K562 (cell line): ENCODE measurements at regions not wholly inside any gene's neighbourhood (a gene's known extent, or its start where the extent isn't known, plus 50 kb on each side); places are given as distances from the start of the nearest gene placed in this dataset.

Experiments
- ATAC-seq: fragments of 200-7000 bp; cut with Tn5 transposase; 3 replicates; pipeline ENCODE4 v1.9.1; 2020; ENCODE audit warnings: moderate library complexity
- BruUV-seq: library from RNA; stranded (reverse); fragments of 400-500 nt; replicated peaks from 2 replicates; lab custom pipeline; 2021; lab: Mats Ljungman, UMichigan
- CTCF ChIA-PET: fragments of 300-600 bp; formaldehyde crosslinking; extraction: SDS; loops from one replicate; lab custom pipeline; 2021; ENCODE audit warnings: low intra/inter-chr PET ratio; lab: Yijun Ruan, JAX
- POLR2A ChIA-PET: fragments of 300-600, 350-650 bp; sonication (Branson Sonifier 250); formaldehyde crosslinking; extraction: SDS; loops from one replicate; lab custom pipeline; 2021; ENCODE audit warnings: antibody characterized with exemption, inconsistent platforms; lab: Yijun Ruan, JAX
- DNase-seq, 4 experiments: peaks; one replicate each; pipeline versions ENCODE4 v3.0.0 to v3.0.0-alpha.2; 2011 to 2018; ENCODE audit warnings: low spot score in 3 of 4, mixed read lengths in 3 of 4; ENCODE audit errors: extremely low read depth in 1 of 4
- FAIRE-seq: peaks from 2 replicates; lab custom pipeline; 2011; peaks lifted over from hg19 to GRCh38; lab: Jason Lieb, UNC
- H2AFZ ChIP-seq: 2 replicates; pipeline ENCODE4 v1.6.0; 2011; ENCODE audit warnings: low read depth, low read length, control low read depth, inconsistent platforms
- H3K27ac ChIP-seq: fragments of 200-600 bp; 3 replicates; pipeline ENCODE4 v1.8.0; 2011; ENCODE audit warnings: low read depth, mild to moderate bottlenecking, control low read depth, inconsistent platforms, low read length, moderate library complexity, mixed read lengths; ENCODE audit errors: extremely low read depth
- H3K27me3 ChIP-seq, 2 experiments: fragments of 300-600 bp in 1 of 2; 2 replicates in 1 of 2; 3 replicates in 1 of 2; pipeline versions ENCODE4 v1.6.0 to v1.8.0; 2011; ENCODE audit warnings: inconsistent platforms in 2 of 2, low read length in 2 of 2, mild to moderate bottlenecking in 1 of 2, mixed read lengths in 1 of 2, moderate library complexity in 1 of 2; ENCODE audit not compliant: control insufficient read depth in 2 of 2, insufficient read depth in 2 of 2
- H3K36me3 ChIP-seq: fragments of 300-600 bp; 3 replicates; pipeline ENCODE4 v1.8.0; 2011; ENCODE audit warnings: mild to moderate bottlenecking, low read length, inconsistent platforms; ENCODE audit not compliant: control insufficient read depth, insufficient read depth
- H3K4me1 ChIP-seq, 2 experiments: fragments of 200-600 bp in 1 of 2; replicated peaks in 1 of 2; 2 replicates in 1 of 2; 3 replicates in 1 of 2; pipeline versions ENCODE4 v1.5.1 to v1.8.0; 2011; ENCODE audit warnings: inconsistent platforms in 2 of 2, low read length in 2 of 2, mild to moderate bottlenecking in 1 of 2, mixed read lengths in 1 of 2, moderate library complexity in 1 of 2; ENCODE audit not compliant: control insufficient read depth in 2 of 2, insufficient read depth in 2 of 2
- H3K4me2 ChIP-seq: 2 replicates; pipeline ENCODE4 v1.6.1; 2011; ENCODE audit warnings: low read length, control low read depth, inconsistent platforms, mixed read lengths; ENCODE audit not compliant: insufficient read depth
- H3K4me3 ChIP-seq: fragments of 200-600 bp; sonication (generic), shearing (Covaris generic); 2 replicates; pipeline ENCODE4 v1.5.1; 2016; ENCODE audit warnings: control low read depth, inconsistent platforms
- H3K79me2 ChIP-seq: fragments of 200-600 bp; 3 replicates; pipeline ENCODE4 v1.8.0; 2011; ENCODE audit warnings: low read length, inconsistent platforms; ENCODE audit not compliant: control insufficient read depth, insufficient read depth
- H3K9ac ChIP-seq, 2 experiments: 2 replicates each; pipeline versions ENCODE4 v1.6.0 to v1.6.1; 2011; ENCODE audit warnings: low read depth in 2 of 2, low read length in 2 of 2, control low read depth in 1 of 2, inconsistent platforms in 1 of 2, mild to moderate bottlenecking in 1 of 2, mixed read lengths in 1 of 2; ENCODE audit not compliant: insufficient read depth in 1 of 2
- H3K9me1 ChIP-seq: one replicate; pipeline ENCODE4 v1.6.0; 2011; ENCODE audit warnings: inconsistent platforms, mild to moderate bottlenecking, low read length, moderate library complexity; ENCODE audit not compliant: control insufficient read depth, insufficient read depth
- H3K9me3 ChIP-seq: replicated peaks from 2 replicates; pipeline ENCODE4 v1.5.1; 2011; ENCODE audit warnings: low read depth, low read length, inconsistent platforms; ENCODE audit not compliant: control insufficient read depth, insufficient read depth
- H4K20me1 ChIP-seq: replicated peaks from 2 replicates; pipeline ENCODE4 v1.6.1; 2011; ENCODE audit warnings: low read length, inconsistent platforms, mixed read lengths; ENCODE audit not compliant: control insufficient read depth, insufficient read depth
- BACH1 ChIP-seq: fragments of 200-800 bp; sonication (Bioruptor generic); IDR thresholded peaks from 2 replicates; pipeline ENCODE4 v1.6.1; 2016; ENCODE audit warnings: missing genetic modification characterization, missing compliant biosample characterization
- EP300 ChIP-seq: IDR thresholded peaks from 2 replicates; pipeline ENCODE4 v1.6.1; 2012; ENCODE audit warnings: low read length, improper control_type of control experiment
- ETS2 ChIP-seq: IDR thresholded peaks from 2 replicates; pipeline ENCODE4 v1.6.1; 2016; ENCODE audit warnings: borderline replicate concordance, missing genetic modification characterization, mild to moderate bottlenecking, moderate library complexity, missing compliant biosample characterization; ENCODE audit not compliant: poor library complexity, severe bottlenecking
- EZH2 ChIP-seq: IDR thresholded peaks from 2 replicates; pipeline ENCODE4 v1.6.1; 2012; ENCODE audit warnings: low read depth, mild to moderate bottlenecking, inconsistent platforms, low read length, borderline replicate concordance
- GTF2F1 ChIP-seq: IDR thresholded peaks from 2 replicates; pipeline ENCODE4 v1.6.1; 2011; ENCODE audit warnings: low read depth, low read length, improper control_type of control experiment
- HNRNPK ChIP-seq: fragments of 200-400 bp; formaldehyde crosslinking; IDR thresholded peaks from one replicate; pipeline ENCODE4 v1.6.1; 2018; ENCODE audit warnings: mild to moderate bottlenecking, low read depth, low read length; ENCODE audit not compliant: poor library complexity, severe bottlenecking
- KLF13 ChIP-seq: fragments of 450-650 bp; IDR thresholded peaks from 2 replicates; pipeline ENCODE4 v1.6.1; 2016; ENCODE audit warnings: missing genetic modification characterization, low read depth, mild to moderate bottlenecking, missing compliant biosample characterization, moderate library complexity, borderline replicate concordance
- NFE2L1 ChIP-seq: fragments of 450-650 bp; IDR thresholded peaks from 2 replicates; pipeline ENCODE4 v1.6.1; 2016; ENCODE audit warnings: missing genetic modification characterization, low read depth, mild to moderate bottlenecking, missing compliant biosample characterization, moderate library complexity, borderline replicate concordance
- NFIX ChIP-seq: fragments of 250-450 bp; sonication (Bioruptor Pico); IDR thresholded peaks from 2 replicates; pipeline ENCODE4 v1.4.0; 2020; ENCODE audit warnings: low read depth, mild to moderate bottlenecking, moderate library complexity
- THRAP3 ChIP-seq: fragments of 450-650 bp; IDR thresholded peaks from 2 replicates; pipeline ENCODE4 v1.6.1; 2016; ENCODE audit warnings: mild to moderate bottlenecking, inconsistent platforms, borderline replicate concordance
- ZNF561 ChIP-seq: fragments of 450-650 bp; formaldehyde crosslinking; conservative IDR thresholded peaks from 2 replicates; pipeline ENCODE4 v1.4.0; 2020; ENCODE audit warnings: mild to moderate bottlenecking, moderate library complexity
- WGBS: fragments of 100-300 bp; shearing (Covaris generic); methylation state at CpG from one replicate; pipeline ENCODE4 v1.1.6; 2016; ENCODE audit warnings: low coverage, mixed read lengths; ENCODE audit not compliant: insufficient coverage; ENCODE audit errors: missing lambda C conversion rate; 5-methylcytosine and 5-hydroxymethylcytosine counted together
- in situ Hi-C: fragments of 300-500 bp; cut with MboI; formaldehyde crosslinking; loops from 4 replicates; pipeline ENCODE4 v1.15.0; 2018; ENCODE audit warnings: inconsistent platforms, mixed read lengths
- intact Hi-C: fragments of 100-400 bp; cut with micrococcal nuclease; formaldehyde crosslinking; loops from 2 replicates; pipeline ENCODE4 v1.14.2; 2022
- TF ChIP-seq, protein P1 (sequence below): sonication (generic); formaldehyde crosslinking; IDR thresholded peaks from 2 replicates; pipeline ENCODE4 v1.8.0; 2023; ENCODE audit warnings: mild to moderate bottlenecking, missing genetic modification reagents
- TF ChIP-seq, protein P2 (sequence below): IDR thresholded peaks from 2 replicates; pipeline ENCODE4 v1.6.1; 2011; ENCODE audit warnings: borderline replicate concordance, low read depth, mild to moderate bottlenecking, moderate library complexity, low read length; ENCODE audit not compliant: insufficient read depth, poor library complexity, severe bottlenecking

DNA sequence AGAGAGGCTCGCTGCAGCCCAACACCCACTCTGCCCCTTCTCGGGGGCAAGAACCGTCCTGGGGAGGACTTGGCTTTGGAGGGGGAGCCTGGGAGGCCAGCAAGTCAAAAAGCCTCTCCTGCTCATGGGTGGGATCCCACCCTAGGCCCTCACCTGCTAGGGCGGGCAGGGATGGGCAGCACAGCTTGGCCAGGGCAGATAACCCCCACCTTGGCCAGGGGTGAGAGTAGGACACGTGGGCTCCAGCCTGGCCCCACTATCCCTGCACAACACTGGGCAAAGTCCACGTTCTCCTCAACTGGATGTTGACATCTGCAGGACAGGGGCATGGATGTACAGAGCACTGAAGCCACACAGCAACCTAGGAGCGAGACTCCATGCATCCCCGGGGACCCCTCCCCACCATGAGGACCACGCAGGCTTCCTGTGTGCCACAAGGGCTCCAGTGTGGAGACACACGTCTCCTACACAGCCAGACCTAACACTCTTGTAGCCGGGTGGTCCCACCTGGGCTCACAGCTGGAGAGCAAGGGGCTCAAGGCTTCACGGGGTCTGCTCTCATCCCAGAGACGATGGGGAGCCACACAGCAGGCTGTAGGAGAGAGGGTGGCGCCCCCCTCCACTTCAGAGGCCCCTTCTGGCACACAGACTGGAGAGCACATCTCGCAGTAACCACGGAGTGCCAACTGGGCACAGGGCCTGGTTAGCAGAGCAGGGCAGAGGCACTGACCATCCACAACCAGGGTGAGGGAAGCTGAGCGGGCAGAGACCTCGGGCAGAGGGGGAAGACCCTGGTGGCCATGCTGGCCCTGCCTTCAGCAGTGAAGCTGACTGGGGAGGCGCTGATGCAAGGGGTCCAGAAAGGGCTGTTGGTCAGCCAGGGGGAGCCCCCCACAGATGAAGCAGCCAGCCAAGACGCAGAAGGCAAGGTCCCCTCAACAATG is 171.1 kb downstream of the CRYBB2 start:
- CTCF ChIA-PET: no interaction called here
- 75% methylated on average over 9 of the region's 20 CpGs for WGBS

More for the DNA sequence above, 171.1 kb downstream of the CRYBB2 start:
- Histone ChIP-seq H2AFZ (no peak overlapping the region), H3K9me3 (no peaks in the 10 kb centered on the region), H3K36me3 (no peaks in the 10 kb centered on the region), H4K20me1 (peaks cover 44% of the 10 kb centered on the region), H3K9me1 (no peaks in the 10 kb centered on the region), H3K9ac (no peak overlapping the region), H3K4me3 (no peak overlapping the region), H3K79me2 (peaks cover 28% of the 10 kb centered on the region), H3K4me2 (no peak overlapping the region), H3K27ac (no peak overlapping the region), H3K27me3 (no peaks in the 10 kb centered on the region), H3K4me1 (peaks cover 0 to 20% of the 10 kb centered on the region in 2 experiments; a peak in 2 of 5 replicates)
- TF ChIP-seq, protein P1, sequence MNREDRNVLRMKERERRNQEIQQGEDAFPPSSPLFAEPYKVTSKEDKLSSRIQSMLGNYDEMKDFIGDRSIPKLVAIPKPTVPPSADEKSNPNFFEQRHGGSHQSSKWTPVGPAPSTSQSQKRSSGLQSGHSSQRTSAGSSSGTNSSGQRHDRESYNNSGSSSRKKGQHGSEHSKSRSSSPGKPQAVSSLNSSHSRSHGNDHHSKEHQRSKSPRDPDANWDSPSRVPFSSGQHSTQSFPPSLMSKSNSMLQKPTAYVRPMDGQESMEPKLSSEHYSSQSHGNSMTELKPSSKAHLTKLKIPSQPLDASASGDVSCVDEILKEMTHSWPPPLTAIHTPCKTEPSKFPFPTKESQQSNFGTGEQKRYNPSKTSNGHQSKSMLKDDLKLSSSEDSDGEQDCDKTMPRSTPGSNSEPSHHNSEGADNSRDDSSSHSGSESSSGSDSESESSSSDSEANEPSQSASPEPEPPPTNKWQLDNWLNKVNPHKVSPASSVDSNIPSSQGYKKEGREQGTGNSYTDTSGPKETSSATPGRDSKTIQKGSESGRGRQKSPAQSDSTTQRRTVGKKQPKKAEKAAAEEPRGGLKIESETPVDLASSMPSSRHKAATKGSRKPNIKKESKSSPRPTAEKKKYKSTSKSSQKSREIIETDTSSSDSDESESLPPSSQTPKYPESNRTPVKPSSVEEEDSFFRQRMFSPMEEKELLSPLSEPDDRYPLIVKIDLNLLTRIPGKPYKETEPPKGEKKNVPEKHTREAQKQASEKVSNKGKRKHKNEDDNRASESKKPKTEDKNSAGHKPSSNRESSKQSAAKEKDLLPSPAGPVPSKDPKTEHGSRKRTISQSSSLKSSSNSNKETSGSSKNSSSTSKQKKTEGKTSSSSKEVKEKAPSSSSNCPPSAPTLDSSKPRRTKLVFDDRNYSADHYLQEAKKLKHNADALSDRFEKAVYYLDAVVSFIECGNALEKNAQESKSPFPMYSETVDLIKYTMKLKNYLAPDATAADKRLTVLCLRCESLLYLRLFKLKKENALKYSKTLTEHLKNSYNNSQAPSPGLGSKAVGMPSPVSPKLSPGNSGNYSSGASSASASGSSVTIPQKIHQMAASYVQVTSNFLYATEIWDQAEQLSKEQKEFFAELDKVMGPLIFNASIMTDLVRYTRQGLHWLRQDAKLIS (CRISPR knock-in tag): no peak
- TF ChIP-seq EZH2 (no peak), HNRNPK (no peak), KLF13 (no peak), EP300 (no peak), ZNF561 (no peak), NFE2L1 (no peak), GTF2F1 (no peak), BACH1 (no peak), THRAP3 (no peak), ETS2 (tag) (no peak), NFIX (CRISPR knock-in tag) (no peak)
- TF ChIP-seq, protein P2, sequence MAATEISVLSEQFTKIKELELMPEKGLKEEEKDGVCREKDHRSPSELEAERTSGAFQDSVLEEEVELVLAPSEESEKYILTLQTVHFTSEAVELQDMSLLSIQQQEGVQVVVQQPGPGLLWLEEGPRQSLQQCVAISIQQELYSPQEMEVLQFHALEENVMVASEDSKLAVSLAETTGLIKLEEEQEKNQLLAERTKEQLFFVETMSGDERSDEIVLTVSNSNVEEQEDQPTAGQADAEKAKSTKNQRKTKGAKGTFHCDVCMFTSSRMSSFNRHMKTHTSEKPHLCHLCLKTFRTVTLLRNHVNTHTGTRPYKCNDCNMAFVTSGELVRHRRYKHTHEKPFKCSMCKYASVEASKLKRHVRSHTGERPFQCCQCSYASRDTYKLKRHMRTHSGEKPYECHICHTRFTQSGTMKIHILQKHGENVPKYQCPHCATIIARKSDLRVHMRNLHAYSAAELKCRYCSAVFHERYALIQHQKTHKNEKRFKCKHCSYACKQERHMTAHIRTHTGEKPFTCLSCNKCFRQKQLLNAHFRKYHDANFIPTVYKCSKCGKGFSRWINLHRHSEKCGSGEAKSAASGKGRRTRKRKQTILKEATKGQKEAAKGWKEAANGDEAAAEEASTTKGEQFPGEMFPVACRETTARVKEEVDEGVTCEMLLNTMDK: no peak
- no peak for ATAC-seq
- intact Hi-C loops (no loop called here), in situ Hi-C loops (no loop called here)
- POLR2A ChIA-PET: no interaction called here
- no TSS peak for BruUV-seq
- FAIRE-seq: no peak
- no peak for DNase-seq
